ENCODE measurements at regions not wholly inside any gene's neighbourhood (a gene's known extent, or its start where the extent isn't known, plus 50 kb on each side); places are given as distances from the start of the nearest gene placed in this dataset.

DNA sequence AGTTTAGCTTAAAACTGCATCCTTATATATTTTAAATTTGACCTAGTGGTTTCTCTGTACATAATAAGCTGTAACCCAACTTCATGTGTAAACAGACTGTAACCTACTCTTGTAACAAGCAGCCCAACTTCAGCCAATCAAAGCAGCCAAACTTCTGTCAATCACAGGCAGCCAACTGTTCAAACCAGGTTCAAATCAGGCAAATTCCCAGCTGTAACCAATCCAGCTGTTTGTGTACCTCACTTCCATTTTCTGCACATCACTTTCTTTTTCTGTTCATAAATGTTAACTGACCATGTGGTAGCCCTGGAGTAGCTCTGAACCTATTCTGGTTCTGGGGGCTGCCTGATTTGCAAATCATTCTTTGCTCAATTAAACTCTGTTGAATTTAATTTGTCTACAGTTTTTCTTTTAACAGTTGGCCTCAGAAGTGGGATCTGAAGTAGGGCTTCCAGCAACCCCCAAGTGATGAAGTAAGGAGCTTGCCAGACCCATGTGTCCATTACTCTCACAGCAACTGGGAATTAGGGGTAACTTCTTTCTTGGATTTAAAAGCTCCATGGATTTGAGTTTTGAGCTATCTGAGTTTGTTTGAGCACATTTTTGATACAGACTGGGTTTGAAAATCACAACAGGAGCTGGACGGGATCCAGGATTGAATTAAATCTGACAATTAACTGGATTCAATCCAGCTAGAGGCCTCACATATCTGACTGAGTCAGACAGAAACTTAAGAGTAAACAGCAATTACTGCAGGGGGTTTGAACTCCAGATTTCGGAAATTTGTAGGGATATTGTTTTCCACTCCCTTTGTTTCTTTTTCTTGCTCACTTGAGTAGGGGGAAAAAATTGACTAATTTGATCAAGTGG lies 1569.7 kb upstream of the SLC39A10 start:
- 29 to 34% methylated on average over 2 of the region's 2 CpGs for WGBS, 2 donors
- no peak for TF ChIP-seq POLR2A (IDR thresholded peaks at IDR 0.05)
- TF ChIP-seq, protein P1, sequence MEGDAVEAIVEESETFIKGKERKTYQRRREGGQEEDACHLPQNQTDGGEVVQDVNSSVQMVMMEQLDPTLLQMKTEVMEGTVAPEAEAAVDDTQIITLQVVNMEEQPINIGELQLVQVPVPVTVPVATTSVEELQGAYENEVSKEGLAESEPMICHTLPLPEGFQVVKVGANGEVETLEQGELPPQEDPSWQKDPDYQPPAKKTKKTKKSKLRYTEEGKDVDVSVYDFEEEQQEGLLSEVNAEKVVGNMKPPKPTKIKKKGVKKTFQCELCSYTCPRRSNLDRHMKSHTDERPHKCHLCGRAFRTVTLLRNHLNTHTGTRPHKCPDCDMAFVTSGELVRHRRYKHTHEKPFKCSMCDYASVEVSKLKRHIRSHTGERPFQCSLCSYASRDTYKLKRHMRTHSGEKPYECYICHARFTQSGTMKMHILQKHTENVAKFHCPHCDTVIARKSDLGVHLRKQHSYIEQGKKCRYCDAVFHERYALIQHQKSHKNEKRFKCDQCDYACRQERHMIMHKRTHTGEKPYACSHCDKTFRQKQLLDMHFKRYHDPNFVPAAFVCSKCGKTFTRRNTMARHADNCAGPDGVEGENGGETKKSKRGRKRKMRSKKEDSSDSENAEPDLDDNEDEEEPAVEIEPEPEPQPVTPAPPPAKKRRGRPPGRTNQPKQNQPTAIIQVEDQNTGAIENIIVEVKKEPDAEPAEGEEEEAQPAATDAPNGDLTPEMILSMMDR (IDR thresholded peaks at IDR 0.05) = no peak
- no peak overlapping the region for H3K4me3 ChIP-seq (ENCODE audit: low read depth, poor library complexity, severe bottlenecking)
- DNase-seq (ENCODE audit: low spot score in 2 of 2) = no peak
- intact Hi-C loops (cut with DNase I; ENCODE audit: low total_unique reads) = no loop called here

DNA sequence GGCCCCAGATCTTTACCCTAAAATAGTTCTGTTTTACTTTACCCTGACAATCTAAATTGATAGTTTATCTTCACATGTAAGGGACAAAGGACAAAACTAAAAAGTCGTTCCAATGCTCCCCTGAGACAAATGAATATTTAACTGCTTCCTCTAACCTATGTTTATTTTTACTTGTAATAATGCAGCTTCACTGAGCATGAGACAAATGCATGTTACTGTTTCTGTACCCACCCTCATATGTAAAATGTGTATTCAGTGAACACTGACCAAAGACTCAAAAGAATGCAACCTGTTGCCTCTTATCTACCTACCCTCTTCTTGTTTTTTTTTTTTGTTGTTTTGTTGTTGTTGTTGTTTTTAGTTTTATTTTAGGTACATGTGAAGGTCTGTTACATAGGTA lies 1570.9 kb upstream of the SLC39A10 start:
- intact Hi-C loops (cut with DNase I; ENCODE audit: low total_unique reads) = no loop called here
- TF ChIP-seq POLR2A (IDR thresholded peaks at IDR 0.05) = no peak
- TF ChIP-seq, protein P1 (IDR thresholded peaks at IDR 0.05) = no peak
- 42 to 43% methylated on average over 1 of the region's 1 CpG for WGBS, 2 donors
- no peak for DNase-seq (ENCODE audit: low spot score in 2 of 2)
- H3K4me3 ChIP-seq (ENCODE audit: low read depth, poor library complexity, severe bottlenecking) = no peak overlapping the region

DNA sequence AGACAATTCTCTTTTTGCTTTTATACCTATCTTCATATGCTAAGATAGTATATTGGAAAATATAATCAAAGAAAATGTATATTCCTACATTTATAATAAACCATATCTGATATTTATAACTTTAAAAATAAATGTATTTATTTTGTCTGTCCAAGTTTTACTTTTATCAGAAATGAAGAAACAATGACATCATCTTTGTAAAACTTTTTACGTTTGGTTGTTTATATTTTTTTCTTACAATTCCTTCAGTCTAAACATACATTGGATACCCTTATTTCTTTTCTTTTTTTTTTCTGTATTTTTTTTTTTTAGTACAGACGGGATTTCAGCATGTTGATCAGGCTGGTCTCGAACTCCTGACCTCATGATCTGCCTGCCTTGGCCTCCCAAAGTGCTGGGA lies 1577.0 kb upstream of the SLC39A10 start:
- intact Hi-C loops (cut with DNase I; ENCODE audit: low total_unique reads) = no loop called here
- H3K4me3 ChIP-seq (ENCODE audit: low read depth, poor library complexity, severe bottlenecking) = no peak overlapping the region
- 76 to 87% methylated on average over 3 of the region's 3 CpGs for whole genome bisulfite sequencing, 2 donors
- TF ChIP-seq, protein P1 (IDR thresholded peaks at IDR 0.05) = no peak
- TF ChIP-seq POLR2A (IDR thresholded peaks at IDR 0.05) = no peak
- no peak for DNase-seq (ENCODE audit: low spot score in 2 of 2)

DNA sequence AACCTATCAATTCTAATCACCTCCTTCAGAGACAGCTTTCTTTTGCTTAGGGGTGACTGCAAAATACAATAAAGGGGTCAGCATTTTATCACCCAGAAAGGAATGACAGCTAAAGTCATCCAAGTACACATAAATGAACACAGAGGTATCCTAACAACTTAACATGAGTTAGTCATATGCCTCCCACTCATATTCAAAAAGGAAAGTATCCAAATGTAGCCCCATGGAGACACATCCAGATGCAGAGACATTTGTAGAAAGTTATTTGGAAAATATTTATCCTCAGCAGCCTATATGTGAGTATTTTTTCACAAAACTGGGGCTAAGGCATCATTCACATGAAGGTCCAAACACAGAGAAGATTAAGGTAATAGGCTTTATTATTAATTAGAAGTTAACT lies 1579.7 kb upstream of the SLC39A10 start:
- intact Hi-C loops (cut with DNase I; ENCODE audit: low total_unique reads) = no loop called here
- H3K4me3 ChIP-seq (ENCODE audit: low read depth, poor library complexity, severe bottlenecking) = no peak overlapping the region
- TF ChIP-seq, protein P1 (IDR thresholded peaks at IDR 0.05) = no peak
- no peak for TF ChIP-seq POLR2A (IDR thresholded peaks at IDR 0.05)
- DNase-seq (ENCODE audit: low spot score in 2 of 2) = no peak

DNA sequence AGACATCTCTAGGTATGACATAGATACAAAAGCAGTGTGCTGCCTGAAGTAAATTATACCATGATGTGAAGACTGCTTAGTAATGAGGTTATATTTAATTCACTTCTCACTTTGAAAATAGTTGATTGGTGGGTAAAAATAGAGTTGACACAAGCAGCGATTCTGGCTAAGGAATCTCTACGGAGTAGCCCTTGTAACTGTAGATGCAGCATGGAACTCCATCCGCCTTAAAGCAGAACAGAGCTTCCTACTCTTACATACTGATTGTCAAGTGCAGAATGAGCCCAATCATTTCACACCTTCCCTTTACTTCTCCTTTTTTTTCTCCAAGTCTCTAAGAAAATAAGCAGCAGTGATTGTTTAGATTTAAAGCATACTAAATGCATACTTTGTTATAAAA lies 1594.6 kb upstream of the SLC39A10 start:
- intact Hi-C loops (cut with DNase I; ENCODE audit: low total_unique reads) = no loop called here
- no peak overlapping the region for H3K4me3 ChIP-seq (ENCODE audit: low read depth, poor library complexity, severe bottlenecking)
- TF ChIP-seq POLR2A (IDR thresholded peaks at IDR 0.05) = no peak
- TF ChIP-seq, protein P1 (IDR thresholded peaks at IDR 0.05) = no peak
- no peak for DNase-seq (ENCODE audit: low spot score in 2 of 2)
- WGBS, 2 donors = 73 to 74% methylated on average over 3 of the region's 3 CpGs

DNA sequence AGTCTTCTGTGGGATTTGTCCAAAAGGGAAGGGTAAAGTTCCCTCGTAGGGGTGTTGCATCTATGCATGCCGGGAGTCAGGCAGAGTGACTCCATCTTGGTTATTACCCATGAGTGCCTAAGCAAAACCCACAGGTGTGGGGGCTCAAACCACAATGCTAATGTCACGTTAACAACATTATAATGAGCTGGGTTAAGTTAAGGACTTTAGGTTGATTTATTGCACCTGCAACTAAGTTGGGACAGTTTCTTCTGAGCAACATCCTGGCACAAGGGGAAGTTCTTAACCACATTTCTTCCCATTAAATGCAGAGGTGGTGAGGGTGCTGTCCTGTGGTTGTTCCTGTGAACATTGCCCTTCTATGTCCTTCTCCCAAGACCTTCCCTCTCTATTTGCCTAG lies 1596.8 kb upstream of the SLC39A10 start:
- intact Hi-C loops (cut with DNase I; ENCODE audit: low total_unique reads) = no loop called here
- TF ChIP-seq, protein P1 (IDR thresholded peaks at IDR 0.05) = no peak
- no peak for TF ChIP-seq POLR2A (IDR thresholded peaks at IDR 0.05)
- 71 to 75% methylated on average over 3 of the region's 3 CpGs for WGBS, 2 donors
- H3K4me3 ChIP-seq (ENCODE audit: low read depth, poor library complexity, severe bottlenecking) = no peak overlapping the region
- no peak for DNase-seq (ENCODE audit: low spot score in 2 of 2)

Data from lower leg skin (tissue), 4 donors.